NCI-H1048 (cell line): ENCODE measurements at regions not wholly inside any gene's neighbourhood (a gene's known extent, or its start where the extent isn't known, plus 50 kb on each side); places are given as distances from the start of the nearest gene placed in this dataset.

Source experiments
- DNase-seq: peaks from one replicate; lab custom pipeline; 2025; lab: John Stamatoyannopoulos, UW

DNA sequence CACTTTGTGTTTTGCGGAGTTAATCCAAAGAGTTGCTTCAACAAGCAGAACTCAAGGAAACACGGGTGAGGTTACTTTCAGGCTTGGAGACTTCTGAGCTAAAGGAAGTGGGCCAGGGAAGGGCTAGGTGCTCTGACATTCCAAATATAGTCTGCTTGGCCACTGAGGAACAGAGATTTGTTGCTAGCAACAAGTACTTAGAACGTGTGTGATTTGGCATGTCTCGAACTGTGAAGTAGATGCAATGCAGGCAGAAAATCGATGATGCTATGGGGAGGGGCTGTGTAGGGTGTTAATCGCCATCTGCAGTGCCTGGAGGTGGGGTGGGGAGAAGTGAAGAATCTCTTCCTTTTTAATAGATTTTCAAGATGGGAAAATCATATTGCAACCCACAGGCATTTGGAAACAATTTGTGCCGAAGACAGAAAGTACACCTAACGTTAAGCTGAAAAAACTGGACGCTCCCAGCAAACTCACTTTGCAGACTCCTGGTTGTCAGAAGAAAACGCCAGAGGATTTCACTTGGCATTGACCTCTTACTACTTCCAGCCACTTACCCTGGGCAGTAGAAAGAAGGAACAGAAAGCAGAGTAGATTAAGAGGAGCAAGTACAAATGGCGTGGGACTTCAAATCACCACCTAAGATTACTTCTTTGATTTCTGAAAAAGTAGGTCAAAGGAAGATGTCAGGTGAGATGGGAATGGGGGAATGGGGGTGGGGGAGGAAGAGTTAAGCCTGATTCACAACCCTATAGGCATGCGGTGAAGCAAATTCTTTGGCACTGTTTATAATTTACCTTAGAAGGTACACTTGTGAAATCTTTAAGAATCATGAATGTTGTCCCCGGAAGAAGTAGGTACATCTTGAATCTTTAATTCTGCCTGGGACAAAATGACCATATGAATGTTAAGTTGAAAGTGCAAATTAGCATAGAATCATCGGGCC, 314.1 kb downstream of the CD83 start:
- no peak for DNase-seq

DNA sequence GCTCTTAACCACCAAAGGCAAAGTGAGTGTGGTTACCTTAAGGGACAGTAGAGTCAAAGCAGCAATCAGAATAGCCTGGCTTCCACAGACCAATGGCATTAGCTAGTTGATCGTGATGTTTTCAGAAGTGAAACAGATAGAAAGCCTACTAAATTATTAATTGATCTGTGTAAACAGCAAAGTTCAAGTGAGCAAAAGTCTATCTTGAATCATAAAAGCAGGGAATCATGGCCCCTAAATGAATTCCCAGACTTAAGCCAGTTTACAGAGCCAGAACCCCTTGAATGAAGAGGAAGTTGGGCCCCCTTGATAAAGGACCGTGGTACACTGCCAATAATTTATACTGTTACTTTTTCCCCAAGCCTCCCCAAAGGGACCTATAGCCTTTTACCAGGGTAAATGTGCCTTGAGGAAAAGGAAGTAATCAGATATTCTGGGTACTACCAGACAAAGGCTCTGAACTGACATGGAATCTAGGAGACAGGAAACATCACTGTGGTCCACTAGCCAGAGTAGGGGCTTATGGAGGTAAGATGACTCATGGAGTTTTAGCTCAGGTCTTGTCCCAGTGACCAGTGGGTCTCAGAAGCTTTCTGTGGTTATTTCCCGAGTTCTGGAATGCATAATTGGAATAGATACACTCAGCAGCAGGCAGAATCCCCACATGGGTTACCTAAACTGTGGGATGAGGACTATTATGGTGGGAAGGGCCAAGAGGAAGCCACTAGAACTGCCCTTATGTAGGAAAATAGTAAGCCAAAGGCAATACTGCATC, 317.5 kb downstream of the CD83 start:
- no peak for DNase-seq

DNA sequence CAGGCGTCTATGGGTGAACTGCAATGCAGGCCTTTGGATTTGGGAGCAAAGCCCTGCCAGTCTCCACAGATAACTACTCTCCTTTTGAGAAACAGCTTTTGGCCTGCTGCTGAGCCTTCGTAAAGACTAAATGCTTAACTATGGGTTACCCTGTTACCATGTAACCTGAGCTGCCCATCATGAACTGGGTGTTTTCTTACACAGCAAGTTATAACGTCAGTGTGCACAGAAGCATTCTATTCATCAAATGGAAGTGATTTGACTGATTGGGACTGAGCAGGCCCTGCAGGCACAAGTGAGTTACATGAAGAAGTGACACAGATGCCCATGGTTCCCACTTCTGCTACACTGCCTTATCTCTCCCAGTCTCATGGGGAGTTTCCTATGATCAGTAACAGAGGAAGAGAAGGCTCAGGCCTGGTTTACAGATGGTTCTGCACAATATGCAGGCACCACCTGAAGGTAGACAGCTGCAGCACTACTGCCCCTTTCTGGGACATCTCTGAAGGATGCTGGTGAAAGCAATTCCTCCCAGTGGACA, 319.1 kb downstream of the CD83 start:
- no peak for DNase-seq

DNA sequence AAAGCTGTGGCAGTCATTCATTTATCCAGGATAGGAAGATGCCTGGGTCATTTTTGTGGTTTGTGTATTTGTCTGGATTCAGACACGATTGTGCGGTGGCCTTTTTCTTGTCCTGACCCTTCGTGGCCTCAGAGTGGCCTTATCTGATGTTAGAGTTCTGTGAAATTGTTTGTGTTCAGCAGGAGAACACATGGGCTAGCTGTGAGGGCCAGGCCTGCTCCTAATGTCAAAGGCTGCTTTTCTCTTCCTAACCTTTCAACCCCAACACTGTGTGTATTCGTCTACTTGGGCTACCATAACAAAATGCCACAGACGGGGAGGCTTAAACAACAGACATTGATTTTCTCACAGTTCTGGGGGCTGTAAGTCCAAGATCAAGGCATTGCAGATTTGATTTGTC, 321.8 kb downstream of the CD83 start:
- no peak for DNase-seq

DNA sequence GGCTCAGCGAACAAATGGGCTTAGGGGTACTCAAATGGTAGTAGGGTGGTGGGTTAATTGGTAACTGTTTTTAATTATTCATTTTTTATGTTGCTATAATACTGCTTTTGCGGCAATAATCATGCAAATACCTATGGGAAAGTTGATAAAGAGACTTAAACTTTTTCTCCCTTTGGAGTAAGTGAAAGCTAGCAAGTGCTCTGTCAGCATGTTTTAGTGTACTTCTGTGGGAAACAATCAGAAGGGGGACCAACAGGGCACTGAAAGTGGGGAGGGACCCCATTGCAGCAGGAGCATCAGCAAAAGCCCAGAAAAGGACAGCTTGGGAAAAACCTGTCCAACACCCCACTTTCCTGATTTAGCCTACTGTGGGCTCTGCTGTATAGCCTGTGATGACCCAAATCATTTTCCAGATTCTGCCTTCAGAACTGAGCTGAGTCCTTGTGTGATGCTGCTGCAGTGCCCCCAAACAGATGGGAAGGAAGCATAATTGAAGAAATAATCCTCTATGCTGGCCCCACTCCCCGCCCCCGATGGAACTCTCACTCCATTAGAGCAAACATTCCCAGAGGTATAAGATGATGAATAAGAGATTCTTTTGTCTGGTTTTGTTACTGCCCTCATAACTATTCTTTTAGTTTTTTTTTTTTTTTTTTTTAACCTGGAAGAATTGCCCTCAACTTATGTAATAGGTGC, 322.8 kb downstream of the CD83 start:
- no peak for DNase-seq

DNA sequence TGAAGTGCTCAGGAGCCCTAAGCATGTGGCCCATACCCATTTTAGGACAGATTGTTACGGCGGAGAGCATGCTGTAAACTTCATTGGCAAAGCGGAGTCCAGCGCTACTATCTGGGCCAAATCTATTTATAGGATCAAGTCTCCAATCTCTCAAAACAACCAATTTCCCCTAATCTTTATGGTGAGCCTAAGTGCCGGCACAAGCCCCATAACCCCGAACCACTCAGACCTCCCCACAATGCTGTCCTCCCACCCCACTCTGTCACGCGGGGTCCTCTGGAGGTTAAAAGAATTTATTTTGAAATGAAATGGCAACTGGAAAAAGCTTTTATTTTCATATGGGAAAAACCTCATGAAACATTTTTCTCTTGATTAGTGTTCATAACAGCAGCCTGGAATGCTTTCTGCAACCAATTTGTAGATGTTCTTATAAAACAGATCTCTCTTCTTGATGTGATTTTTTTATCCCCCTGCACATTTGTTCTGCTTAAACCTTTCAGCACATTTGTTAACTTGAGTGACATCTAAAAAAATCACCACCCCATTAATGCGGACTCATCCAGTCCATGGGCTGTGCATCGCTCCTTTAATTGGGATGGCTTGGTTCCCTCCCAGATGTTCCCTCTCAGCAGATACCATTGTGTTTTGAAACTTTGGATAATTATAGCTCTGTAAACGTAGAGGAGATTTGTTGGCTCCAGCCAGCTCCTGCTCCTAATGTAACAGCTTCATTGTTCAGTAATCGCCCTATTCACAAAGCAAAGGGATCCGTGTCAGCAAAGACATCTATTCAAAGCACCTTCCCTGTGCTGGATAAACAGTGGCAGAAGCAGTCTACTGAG, 323.6 kb downstream of the CD83 start:
- DNase-seq, result no peak

DNA sequence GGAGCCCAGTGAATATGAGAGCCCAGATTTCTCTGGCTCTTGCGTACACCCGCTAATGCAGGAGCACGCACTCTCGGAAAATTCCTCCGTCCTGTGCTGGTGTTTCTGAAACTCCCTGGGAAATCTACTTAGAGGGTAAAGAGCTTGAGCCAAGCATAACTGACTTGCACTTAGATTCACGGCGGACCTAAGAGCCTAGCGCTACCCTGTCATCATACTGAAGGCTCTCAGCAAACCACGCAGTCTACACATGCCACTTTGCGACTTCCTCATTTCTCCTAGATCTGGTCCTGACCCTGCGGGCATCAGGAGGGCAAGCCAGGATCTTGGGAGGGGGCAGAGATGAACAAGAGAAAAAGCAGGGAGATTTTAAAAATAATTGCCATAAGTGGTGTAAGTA, 324.7 kb downstream of the CD83 start:
- DNase-seq, result no peak

DNA sequence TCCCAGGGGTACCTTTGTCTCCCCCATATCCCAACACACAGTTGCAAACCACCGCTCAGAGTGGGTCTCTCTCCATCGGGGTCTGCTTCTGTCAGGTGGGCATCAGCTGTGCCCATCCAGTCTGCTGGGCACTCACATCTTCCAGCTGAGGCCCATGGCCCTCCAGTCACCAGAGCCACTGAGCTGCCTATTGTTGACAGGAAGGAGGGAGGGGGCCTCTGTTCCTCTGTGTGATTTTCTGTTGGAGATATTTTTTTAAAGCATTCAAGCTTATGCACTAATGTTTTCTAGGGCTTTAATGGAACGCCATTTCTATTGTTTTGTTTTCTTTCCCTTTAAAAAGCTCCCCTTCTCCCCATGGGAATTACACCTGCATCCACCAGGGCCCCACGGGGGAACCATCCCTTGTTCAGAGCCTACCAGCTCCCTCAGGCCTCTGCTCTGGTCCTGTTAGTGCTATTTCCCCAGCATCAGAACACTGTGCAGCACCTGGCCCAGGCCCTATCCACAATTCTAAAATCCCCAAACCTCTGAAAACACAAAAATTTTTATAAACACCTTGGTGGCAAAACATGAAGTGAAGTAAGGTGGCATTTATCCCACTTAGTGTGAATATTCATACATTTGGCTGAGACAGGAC, 326.2 kb downstream of the CD83 start:
- DNase-seq, result no peak

DNA sequence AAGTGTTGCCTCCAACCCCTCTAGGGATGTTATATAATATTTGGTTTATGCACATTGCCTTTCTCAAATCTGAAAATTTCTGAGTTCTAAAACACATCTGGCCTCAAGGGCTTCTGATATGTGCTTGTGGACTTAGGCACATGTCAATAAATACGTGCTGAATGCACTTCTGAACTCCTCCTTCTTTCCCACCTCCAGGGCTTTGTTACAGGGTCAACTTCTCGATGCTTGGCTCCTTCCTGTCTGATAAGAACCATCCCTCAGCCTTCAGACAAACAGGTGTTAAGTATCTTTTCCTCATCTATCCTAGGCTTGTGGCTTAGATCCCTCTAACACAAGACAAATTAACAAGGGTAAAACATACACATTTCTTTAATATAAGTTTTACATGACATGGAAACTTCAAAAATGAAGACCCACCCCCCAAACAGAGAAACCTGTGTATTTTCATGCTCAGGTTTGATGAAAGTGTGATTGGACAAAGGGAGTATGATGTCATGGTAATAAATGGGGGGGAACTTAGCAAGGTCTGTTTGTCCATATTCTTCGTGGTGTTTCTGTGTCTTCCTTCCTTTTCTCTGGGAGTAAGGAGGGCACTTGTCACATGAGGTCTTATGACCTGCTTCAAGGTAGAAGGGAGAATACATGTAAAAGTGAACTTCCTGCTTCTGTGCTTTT, 326.9 kb downstream of the CD83 start:
- DNase-seq, result no peak

DNA sequence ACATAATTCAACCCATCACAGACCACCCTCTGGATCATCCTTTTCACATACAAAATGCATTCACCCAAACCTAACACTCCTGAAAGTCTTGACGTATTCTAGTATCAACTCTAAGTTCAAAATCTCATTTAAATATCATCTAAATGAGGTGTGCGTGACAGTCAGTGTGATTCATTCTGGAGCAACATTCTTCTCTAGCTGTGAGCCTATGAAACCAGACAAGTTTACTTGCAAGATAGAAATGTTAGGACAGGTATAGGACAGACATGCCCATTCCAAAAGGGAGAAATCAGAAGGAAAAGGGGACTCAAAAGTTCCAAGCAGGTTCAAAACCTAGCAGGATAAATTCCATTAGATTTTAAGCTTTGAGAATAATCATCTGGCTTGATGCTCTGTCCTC, 329.7 kb downstream of the CD83 start:
- DNase-seq, result no peak

DNA sequence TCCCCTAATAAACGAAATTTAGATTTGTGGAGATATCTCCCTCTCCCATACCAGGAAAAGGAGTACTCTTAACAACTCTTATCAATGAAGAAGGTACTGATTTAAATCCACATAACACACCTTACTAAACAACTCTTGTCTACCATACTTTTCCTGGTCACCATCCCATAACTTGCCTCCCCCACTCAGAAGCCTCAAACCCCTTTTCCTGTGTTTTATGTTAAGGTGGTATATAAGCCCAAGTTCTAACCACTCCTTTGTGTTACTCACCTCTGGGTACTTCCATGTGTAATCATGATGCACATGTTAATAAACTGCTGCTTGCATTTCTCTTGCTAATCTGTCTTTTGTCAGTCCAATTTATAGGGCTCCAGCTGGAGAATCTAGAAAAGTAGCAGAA, 330.7 kb downstream of the CD83 start:
- DNase-seq, result no peak

DNA sequence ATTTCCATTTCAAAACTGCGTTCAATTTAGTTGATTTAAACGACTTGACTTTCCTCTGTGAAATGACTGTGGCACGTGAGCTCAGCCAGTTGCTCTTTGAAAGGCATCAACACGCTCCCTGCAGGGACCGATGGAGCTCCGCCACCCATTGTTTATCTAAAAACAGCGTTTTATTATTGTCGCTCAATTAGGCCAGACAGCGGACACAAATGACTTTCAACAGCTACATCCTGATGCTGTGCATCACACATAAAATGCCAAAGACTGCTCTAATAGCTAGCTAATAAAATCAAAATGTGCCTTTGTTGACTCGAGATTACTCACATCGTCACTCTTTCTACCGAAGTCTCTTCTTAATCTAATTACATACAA, 332.5 kb downstream of the CD83 start:
- no peak for DNase-seq

DNA sequence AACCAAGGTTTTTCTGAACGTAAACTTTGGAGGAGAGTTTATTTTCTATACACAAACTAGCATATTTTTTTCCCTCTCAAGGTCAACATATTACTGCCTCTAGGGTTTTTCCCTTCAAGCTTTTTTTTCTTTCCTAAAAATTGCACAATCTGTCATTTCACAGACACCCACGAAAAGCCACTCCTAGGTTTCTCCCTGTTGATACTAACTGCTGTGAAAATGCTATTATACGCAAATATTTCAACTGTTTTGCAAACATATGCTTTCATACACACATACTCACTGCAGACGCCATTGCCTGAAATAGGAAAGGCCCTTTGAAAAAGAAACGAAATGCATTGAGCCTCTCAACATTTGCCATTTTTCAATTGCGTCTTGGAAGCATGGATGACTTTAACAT, 333.0 kb downstream of the CD83 start:
- no peak for DNase-seq

DNA sequence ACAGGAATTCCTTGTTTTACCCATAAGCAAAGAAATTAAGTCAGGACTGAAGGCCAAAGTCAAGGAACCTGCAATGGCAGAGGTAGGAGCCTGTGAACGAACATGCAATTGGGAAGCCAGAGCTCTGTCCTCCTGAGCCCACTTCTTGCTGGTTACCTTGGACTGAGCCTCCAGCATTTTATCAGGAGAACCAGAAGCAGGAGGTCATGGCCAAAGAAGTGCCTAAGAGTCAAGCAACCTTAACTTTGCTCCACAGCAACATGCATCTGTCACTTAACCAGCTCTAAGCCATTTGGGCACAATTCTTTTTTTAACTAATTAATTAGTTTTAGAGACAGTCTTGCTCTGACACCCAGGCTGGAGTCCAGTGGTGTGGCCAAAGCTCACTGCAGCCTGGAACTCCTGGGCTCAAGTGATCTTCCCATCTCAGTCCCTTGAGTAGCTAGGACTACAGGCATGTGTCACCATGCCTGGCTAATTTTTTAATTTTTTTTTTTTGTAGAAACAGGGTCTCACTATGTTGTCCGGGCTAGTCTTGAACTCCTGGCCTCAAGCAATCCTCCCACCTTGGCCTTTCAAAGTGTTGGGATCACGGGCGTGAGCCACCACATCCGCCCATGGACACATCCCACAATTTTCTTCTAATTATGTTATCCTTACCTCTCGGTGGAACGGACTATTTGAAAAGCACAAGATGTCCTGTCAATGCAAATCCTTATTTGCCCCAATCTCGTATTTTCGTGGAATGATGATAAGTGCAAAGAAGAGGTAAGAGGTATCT, 334.2 kb downstream of the CD83 start:
- no peak for DNase-seq

DNA sequence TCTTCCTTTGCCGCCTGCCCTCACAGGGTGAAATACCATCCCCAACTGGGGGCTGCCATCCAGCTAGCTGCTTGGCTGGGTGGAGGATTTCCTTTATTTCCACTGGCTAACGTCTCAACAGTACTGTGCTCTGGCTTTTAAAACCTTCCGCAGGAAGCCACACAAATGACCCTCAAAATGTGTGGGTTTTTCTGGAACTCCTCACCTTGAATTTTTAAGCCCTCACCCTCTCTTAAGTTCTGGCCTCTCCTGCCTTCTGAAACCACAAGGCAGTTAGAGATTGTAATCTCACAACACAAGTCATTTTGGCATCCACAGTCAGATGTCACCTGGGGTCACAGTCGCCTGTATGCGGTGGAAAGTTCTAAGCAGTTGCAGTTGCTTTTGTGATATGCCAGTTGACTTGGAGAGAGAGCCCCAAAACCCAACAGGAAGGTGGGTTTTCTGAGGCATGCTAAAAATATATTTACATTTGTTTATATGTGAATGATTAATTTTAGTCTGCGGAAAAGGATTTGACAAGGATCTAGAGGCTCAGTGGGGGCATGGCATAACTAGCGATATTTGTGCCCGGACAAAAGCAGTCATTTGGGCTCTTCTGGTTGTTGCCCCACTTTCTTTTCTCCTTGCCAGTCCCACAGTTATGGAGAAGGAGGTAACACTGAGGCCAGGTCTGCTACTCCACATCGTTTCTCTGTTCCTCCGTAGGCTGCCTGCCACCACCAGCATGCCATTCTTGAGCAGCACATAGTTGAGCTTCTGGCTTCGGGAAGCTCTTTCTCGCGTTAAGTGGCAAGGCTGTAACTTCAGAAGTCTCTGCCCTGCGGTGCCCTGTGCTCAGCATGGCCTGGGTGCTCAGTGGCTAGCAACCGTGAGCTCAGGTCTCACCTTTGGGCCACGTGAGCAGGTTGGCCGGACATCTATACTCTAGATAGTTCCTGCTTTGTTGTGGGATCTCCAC, 335.3 kb downstream of the CD83 start:
- no peak for DNase-seq

DNA sequence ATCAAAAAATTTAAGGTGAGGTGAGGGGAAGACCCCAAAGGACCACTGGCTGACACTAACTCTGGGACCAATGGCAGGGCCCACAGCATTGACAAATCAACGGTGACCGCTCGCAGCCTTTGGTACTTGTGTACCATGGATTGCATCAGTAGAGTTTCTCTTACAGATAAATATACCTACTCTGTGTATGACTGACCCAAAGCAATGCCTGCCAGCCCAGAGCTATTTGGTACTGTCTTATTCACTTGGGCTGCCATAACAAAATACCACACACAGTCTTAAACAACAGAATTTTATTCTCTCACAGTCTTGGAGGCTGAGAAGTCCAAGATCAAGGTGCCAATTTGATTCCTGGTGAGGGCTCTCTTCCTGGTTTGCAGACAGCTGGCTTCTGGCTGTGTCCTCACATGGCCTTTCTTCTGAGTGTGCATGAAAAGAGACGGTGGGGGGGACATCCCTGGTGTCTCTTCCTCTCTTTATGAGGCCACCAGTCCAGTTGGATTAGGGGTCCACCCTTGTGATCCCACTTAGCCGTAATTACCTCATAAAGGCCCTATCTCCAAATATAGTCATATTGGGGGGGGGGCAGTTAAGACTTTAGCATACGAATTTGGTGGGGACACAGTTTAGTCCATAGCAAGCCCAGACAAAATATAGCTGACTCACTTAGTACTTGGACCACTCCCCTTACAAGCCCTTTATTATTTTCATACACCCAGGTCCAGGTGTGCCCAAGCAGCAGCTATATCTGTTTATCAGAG, 336.3 kb downstream of the CD83 start:
- DNase-seq, result no peak

DNA sequence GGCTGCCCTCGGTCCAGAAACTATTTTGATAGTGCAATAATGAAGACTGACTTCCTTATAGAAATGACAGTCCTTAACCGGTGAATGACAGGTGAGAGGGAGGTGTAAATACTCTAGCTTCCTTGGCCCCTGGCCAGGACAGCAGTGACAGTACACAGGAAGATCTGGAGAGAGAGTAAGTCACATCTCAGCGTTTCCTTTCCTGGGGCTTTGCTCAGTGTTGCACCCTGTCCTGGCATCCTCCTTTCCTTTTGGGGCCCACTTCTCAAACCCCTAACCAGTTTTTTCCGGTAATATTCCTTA, 336.9 kb downstream of the CD83 start:
- DNase-seq, result no peak

DNA sequence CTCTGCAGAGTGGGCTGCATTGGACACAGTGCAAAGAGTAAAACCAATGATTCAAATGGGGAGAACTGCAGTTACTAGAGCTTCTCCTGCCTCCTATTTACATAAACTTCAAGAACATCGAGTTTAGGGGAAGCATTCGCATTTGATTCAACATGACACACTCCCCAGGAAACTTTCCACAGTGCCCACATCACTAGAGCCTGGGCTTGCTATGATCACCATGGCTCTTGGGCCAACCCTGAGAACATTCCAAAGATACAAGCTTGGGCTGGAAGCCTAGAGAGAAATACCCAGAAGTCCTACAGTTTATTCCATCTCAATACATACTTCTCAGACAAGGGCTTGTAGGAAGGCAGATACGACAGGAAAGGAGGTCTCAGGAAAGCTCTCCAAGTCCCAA, 337.9 kb downstream of the CD83 start:
- no peak for DNase-seq
